ENCODE measurements at regions not wholly inside any gene's neighbourhood (a gene's known extent, or its start where the extent isn't known, plus 50 kb on each side); places are given as distances from the start of the nearest gene placed in this dataset.
A peak's percentile ranks its signal among the peaks of the same experiment; 100 is the strongest.
"Not testable (repeated sequence)": the region's sequence is repeated elsewhere in the genome, so short reads cannot be mapped to it uniquely, and the experiment has no call there.

DNA sequence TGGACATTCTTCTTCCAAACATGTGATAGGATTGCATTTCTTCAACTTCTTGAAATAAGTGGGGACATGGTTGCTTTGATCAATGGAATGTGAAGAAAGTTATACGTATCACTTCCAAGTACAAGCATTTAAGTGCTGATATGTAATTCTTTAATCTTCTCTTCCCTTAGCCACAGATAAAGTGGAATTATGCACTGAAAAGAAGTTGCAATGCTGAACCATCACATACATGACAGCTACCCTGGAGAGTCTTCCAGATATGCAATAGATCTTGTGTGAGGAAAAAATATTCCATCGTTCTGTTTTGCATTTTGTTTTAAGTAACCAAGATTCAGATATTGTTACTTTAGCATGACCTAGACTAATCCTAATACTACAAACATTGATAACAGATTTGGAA, 674.3 kb downstream of the NSUN3 start:
- DNase-seq (ENCODE audit: extremely low read depth in 1 of 11, low read depth in 9 of 11, low spot score in 4 of 11), result no peak

DNA sequence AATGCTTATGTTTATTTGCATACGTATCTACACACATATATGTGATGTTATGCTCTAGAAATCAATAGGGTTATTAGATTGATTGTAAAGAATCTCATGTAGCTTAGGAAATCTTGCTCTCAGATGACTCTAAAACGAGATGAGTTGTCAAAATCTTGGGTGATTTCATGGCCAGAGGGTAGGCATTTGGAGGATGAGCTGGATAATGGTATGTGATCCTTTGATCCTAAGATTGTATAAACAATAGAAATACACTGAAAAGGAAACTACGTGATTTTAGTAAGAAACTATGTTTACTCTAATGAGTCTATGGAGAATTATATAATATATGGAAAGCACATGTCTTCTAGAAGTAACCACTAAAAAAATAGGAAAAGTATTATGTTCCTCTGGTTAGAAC, 676.6 kb downstream of the NSUN3 start:
- DNase-seq (ENCODE audit: extremely low read depth in 1 of 11, low read depth in 9 of 11, low spot score in 4 of 11), result no peak

- DNase-seq (ENCODE audit: extremely low read depth in 1 of 11, low read depth in 9 of 11, low spot score in 4 of 11), result no peak
These were observed 695.9 kb downstream of the NSUN3 start for GRCh38 chr3:94758751-94759150.

DNA sequence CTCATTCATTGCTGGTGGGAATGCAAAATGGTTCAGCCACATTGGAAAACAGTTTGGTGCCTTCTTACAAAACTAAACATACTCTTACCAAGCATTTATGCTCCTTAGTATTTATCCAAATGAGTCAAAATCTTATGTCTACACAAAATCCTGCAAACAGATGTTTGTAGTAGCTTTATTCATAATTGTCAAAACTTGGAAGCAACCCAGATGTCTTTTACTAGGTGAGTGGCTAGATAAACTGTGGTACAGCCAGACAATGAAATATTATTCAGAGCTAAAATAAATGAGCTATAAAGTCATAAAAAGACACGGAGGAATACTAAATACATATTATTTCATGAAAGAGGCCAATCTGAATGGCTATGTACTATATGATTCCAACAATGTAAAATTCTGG, 709.5 kb downstream of the NSUN3 start:
- no peak for DNase-seq (ENCODE audit: extremely low read depth in 1 of 11, low read depth in 9 of 11, low spot score in 4 of 11)

- DNase-seq (ENCODE audit: extremely low read depth in 1 of 11, low read depth in 9 of 11, low spot score in 4 of 11), result no peak
These were observed 712.9 kb downstream of the NSUN3 start for GRCh38 chr3:94775746-94776145.

DNA sequence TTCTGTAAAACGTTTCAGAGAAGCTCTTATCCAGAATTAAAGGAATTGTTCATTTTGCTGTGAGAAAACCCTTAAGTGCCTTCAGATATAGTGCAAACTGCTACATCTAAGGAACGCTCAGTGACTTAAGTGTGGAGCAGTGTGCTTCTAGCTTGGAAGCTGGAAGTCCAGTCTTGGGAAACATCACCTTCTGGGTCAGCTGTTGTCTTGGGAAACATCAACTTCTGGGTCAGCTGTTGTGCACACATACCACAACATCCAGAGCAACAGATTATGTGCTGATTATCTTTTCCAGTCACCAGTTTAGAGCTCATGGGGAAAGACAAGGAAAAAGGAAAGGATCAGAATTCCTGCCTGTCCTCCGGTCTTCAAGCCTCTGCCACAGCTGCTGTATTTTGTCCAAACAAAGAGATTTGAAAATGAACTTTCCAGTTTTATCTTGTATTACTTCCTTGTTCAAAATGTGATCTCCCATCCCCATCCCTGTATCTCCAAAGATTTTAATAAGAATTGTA, 713.6 kb downstream of the NSUN3 start:
- no peak for DNase-seq (ENCODE audit: extremely low read depth in 1 of 11, low read depth in 9 of 11, low spot score in 4 of 11)

DNA sequence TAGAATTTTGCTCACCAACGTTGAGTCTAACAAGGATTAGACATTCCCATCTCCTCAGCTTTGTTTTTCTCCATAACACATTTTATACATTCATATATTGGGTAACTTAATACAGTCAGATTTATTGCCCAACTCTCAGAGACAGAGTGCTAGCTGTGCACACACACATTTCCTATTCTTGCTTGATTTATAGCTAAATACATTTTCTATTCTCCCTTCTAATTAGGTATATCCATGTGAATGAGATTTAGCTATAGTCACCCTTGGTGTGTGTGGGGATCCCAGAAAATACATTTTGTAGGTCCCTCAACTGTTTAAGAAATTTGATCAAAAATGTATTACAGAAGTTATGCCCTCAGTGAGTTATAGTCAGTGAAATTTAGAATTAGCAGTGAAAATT, 715.4 kb downstream of the NSUN3 start:
- DNase-seq (ENCODE audit: extremely low read depth in 1 of 11, low read depth in 9 of 11, low spot score in 4 of 11), result no peak

DNA sequence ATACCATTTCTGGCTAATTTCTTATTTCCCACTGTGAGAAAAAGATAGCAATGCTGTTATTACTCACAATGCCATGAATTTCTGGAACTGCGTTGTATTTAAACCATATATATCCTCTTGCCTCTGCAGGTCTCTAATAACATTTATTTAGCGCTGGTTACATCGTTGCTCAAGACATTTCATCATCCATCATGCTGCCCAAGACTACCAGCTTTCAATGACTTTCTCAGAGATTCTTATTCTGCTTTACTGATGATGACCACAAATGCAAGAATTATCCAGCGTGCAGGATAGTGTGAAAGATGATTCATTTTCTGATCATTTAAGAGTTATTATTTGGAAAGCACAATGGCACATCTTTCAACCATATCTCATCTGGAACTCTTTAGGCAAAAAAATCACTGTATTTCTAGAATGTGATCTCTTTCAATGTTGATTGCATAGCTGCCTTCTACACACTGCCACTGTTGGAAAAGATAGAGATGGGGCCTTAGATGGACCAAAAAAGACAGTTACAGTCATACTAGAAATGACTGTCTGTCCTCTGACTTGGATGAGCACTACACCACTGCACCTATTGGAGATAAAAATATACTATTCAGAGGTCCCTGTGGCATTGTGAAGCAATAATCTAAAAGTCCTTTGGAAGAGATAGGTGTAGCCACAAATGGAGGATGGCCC, 716.1 kb downstream of the NSUN3 start:
- no peak for DNase-seq (ENCODE audit: extremely low read depth in 1 of 11, low read depth in 9 of 11, low spot score in 4 of 11)

DNA sequence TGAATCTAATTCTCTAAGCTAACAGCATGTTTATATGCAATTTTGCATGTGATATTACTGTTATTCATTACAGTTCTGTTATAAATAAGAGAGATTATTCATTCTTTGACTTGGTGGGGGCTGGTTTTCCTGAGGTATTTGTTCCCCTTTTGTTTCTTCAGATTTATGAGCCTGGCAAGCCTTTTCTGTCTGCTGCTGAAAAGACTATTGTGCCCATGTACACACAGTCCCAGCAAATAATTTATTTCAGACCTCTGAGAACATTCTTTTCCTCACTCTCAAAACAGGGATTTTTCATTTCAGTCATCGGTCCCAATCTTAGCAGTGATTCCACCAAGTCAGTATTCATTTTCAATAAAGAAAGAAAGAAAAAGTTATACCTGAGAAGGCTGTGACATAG, 716.8 kb downstream of the NSUN3 start:
- no peak for DNase-seq (ENCODE audit: extremely low read depth in 1 of 11, low read depth in 9 of 11, low spot score in 4 of 11)

DNA sequence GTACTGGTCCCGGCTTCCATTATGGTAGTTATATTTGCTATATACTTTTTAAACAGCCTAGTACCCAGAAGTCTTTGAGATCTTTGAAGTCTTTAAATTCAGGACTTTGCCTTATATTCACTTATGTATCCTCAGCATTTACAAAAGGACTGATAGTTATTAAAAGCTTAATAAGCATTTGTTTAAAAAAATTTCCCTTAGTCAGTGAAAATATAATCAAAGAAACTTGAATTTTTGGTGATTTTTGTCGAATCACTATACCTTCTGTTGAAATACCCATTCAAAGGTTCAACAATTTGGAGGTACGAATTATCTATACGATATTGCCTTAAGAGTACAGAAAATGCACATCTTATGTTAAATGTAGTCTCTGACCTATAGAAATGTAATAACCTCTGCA, 721.4 kb downstream of the NSUN3 start:
- no peak for DNase-seq (ENCODE audit: extremely low read depth in 1 of 11, low read depth in 9 of 11, low spot score in 4 of 11)

DNA sequence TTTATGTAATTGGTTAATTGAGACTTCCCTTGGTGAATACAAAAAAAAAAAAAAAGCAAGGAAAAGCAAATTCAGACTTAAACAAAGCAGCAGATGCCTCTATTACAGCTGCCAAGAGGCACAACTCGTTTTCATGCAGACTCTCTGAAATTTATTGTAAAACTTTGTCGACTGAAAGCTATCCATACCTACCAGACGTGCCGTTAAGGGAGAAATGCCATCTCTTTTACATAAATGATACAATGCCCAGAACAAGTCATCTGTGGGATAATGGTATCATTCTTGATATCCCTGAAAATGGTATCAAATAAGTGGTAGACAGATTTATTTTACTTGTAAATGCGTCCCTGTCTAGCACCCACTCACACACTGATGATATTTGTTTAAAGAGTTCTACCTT, 724.2 kb downstream of the NSUN3 start:
- DNase-seq (ENCODE audit: extremely low read depth in 1 of 11, low read depth in 9 of 11, low spot score in 4 of 11), result no peak

DNA sequence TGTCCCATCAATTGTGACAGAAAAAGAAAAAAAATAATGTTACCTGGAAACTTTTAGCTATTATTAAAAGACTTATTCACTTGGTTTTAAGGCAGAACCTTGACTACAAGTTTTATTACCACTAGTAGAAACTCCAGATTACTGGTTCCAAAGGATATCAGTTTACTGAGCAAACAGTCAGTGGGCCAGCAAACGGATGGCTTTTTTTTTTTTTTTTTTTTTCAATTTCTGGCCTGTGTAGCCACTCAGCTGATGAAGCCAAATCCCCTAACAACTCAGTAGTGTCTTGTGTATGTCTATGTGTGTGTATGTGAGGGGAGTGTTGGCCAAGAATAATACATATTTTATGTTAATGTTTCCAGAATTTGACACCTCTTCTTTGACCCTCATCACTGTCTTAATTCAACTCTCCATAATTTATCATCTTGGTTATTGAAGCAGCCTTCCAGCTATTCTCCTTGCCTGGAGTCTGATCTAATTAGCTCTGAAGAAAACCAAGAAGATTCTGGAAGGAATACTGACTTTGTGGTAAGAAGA, 724.9 kb downstream of the NSUN3 start:
- peak in 6 of 11 donors; percentile 1 to 18 (median 9) for DNase-seq (ENCODE audit: extremely low read depth in 1 of 11, low read depth in 9 of 11, low spot score in 4 of 11)

- no peak for DNase-seq (ENCODE audit: extremely low read depth in 1 of 11, low read depth in 9 of 11, low spot score in 4 of 11)
These were observed 731.7 kb downstream of the NSUN3 start for GRCh38 chr3:94794563-94794962.

DNA sequence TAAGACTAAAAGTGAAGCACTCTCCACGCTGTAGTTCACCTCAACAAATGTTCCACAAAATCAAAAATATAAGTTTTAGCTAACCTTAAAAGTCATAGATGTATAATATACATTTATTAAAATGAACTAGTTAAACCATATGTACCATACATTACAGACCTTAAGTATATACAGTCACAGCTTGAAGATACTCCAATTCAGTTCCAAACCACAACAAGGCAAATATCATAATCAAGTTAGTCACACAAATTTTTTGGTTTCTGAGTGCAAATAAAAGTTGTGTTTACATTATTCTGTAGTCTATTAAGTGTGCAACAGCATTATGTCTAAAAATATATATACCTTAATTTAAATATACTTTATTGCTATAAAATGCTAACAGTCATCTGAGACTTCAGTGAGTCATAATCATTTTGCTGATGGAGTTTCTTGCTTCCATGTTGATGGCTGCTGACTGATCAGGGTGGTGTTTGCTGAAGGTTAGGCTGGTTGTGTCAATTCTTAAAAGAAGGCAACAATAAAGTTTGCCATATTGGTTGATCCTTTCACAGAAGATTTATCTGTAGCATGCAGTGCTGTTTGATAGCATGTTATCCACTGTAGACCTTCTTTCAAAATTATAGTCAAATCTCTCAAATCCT, 736.7 kb downstream of the NSUN3 start:
- no peak for DNase-seq (ENCODE audit: extremely low read depth in 1 of 11, low read depth in 9 of 11, low spot score in 4 of 11)

GRCh38 chr3:94811836-94812235, 749.0 kb downstream of the NSUN3 start:
- DNase-seq (ENCODE audit: extremely low read depth in 1 of 11, low read depth in 9 of 11, low spot score in 4 of 11), result no peak

DNA sequence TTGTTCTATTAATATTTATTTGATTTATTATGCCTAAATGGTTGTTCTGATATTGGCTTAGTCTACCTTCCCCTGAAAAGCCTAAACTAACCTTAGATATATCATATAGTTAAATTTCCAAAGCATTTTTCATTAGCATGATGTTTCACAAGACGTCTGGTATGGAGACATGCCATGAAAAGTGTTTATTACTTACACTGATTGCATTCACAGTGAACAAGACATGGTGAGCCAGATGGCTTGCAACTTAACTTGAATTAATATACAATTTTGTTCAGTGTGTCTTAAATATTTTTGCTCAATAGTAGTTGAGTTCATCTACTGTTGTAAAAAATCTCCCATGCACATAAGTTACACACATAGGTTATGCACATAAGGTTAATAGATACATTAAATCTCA, 758.4 kb downstream of the NSUN3 start:
- no peak for DNase-seq (ENCODE audit: extremely low read depth in 1 of 11, low read depth in 9 of 11, low spot score in 4 of 11)

DNA sequence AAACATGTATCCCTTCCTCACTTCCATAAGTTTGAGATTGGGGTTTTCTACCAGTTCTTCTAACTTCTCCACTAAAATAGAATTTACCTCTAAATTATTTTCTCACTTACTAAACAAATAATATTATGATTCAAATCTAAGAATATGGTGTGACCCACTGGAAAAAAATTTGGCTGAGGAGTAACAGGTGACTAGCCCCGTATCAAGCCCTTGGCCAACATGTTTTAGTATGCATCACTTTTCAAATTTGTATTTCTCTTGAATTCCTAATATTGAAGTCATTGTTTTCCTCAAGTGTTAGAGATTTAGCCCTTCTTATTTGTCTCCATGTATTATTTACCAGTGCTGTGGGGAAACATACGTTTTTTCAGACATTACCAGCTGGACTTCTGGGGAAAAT, 759.4 kb downstream of the NSUN3 start:
- no peak for DNase-seq (ENCODE audit: extremely low read depth in 1 of 11, low read depth in 9 of 11, low spot score in 4 of 11)

DNA sequence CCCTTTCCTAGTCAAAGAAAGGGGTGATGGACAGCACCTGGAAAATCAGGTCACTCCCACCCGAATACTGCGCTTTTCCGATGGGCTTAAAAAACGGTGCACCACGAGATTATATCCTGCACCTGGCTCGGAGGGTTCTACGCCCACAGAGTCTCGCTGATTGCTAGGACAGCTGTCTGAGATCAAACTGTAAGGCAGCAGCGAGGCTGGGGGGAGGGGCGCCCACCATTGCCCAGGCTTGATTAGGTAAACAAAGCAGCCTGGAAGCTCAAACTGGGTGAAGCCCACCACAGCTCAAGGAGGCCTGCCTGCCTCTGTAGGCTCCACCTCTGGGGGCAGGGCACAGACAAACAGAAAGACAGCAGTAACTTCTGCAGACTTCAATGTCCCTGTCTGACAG, 783.4 kb downstream of the NSUN3 start:
- not testable (repeated sequence) for DNase-seq (ENCODE audit: extremely low read depth in 1 of 11, low read depth in 9 of 11, low spot score in 4 of 11)

DNA sequence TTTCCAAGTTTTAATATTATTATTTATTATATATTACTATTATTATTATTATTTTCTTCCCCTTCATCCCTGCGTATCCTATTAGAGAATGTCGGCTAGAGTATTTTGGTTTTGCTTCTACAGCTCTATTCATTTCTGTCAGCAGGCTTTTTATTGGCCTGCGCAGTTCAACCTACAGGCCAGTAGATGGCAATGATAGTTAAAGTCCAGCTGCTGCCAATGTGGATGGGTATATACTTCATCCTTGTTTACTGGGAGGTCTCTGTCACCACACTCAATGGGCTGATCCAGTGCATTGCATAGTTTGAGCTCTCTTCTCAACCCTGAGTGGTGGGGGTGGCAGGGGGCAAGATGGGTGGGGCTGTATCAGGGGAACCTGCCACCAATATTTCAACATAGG, 799.8 kb downstream of the NSUN3 start:
- no peak for DNase-seq (ENCODE audit: extremely low read depth in 1 of 11, low read depth in 9 of 11, low spot score in 4 of 11)

GRCh38 chr3:94869059-94869547, 806.2 kb downstream of the NSUN3 start:
- DNase-seq (ENCODE audit: extremely low read depth in 1 of 11, low read depth in 9 of 11, low spot score in 4 of 11), result no peak

- no peak for DNase-seq (ENCODE audit: extremely low read depth in 1 of 11, low read depth in 9 of 11, low spot score in 4 of 11)
These were observed 810.9 kb downstream of the NSUN3 start for GRCh38 chr3:94873751-94874150.

Data from renal cortex interstitium (tissue), 11 donors.